Neural cell (in vitro differentiated cells): ENCODE measurements at regions not wholly inside any gene's neighbourhood (a gene's known extent, or its start where the extent isn't known, plus 50 kb on each side); places are given as distances from the start of the nearest gene placed in this dataset.
"Not testable (repeated sequence)": the region's sequence is repeated elsewhere in the genome, so short reads cannot be mapped to it uniquely, and the experiment has no call there.

Experiments used
- H2AFZ ChIP-seq: fragments of 200-600, 300-800 bp; sonication (generic), shearing (Covaris generic); 2 replicates; pipeline ENCODE4 v1.6.0; 2014; ENCODE audit warnings: low read depth, mild to moderate bottlenecking, antibody characterized with exemption, low read length, moderate library complexity
- H3F3A ChIP-seq: fragments of 200-600 bp; shearing (Covaris generic); 2 replicates; pipeline ENCODE4 v1.6.1; 2016; ENCODE audit warnings: mild to moderate bottlenecking, moderate library complexity, mixed read lengths, antibody characterized with exemption, low read length; ENCODE audit not compliant: insufficient read depth, poor library complexity, severe bottlenecking
- H3K27ac ChIP-seq: fragments of 200-600, 300-800 bp; sonication (generic), shearing (Covaris generic); 2 replicates; pipeline ENCODE4 v1.5.1; 2014; ENCODE audit warnings: mild to moderate bottlenecking, low read length, moderate library complexity
- H3K27me3 ChIP-seq: fragments of 300-800, 200-600 bp; sonication (generic), shearing (Covaris generic); 2 replicates; pipeline ENCODE4 v1.6.0; 2014; ENCODE audit warnings: mild to moderate bottlenecking, low read depth, low read length, moderate library complexity; ENCODE audit not compliant: insufficient read depth
- H3K36me3 ChIP-seq: fragments of 300-800, 200-600 bp; sonication (generic), shearing (Covaris generic); 2 replicates; pipeline ENCODE4 v1.5.1; 2014; ENCODE audit warnings: mild to moderate bottlenecking, antibody characterized with exemption, low read length, moderate library complexity; ENCODE audit not compliant: insufficient read depth
- H3K4me2 ChIP-seq: fragments of 300-800, 200-600 bp; sonication (generic), shearing (Covaris generic); 2 replicates; pipeline ENCODE4 v1.6.0; 2014; ENCODE audit warnings: mild to moderate bottlenecking, low read length
- H3K4me3 ChIP-seq: fragments of 300-800, 200-600 bp; sonication (generic), shearing (Covaris generic); 2 replicates; pipeline ENCODE4 v1.5.1; 2014; ENCODE audit warnings: mild to moderate bottlenecking, low read length, moderate library complexity
- H3K79me2 ChIP-seq: fragments of 200-600 bp; shearing (Covaris generic); replicated peaks from 2 replicates; pipeline ENCODE4 v1.6.0; 2014; ENCODE audit warnings: mild to moderate bottlenecking, low read length, moderate library complexity; ENCODE audit not compliant: insufficient read depth
- H3K9ac ChIP-seq: fragments of 300-800, 200-600 bp; sonication (generic), shearing (Covaris generic); 2 replicates; pipeline ENCODE4 v1.6.1; 2016; ENCODE audit warnings: mild to moderate bottlenecking, low read length, mixed read lengths
- H3K9me2 ChIP-seq: fragments of 200-600 bp; shearing (Covaris generic); 2 replicates; pipeline ENCODE4 v1.6.1; 2016; ENCODE audit warnings: mild to moderate bottlenecking, low read length, mixed read lengths; ENCODE audit not compliant: insufficient read depth
- H3K9me3 ChIP-seq: fragments of 200-600, 300-800 bp; sonication (generic), shearing (Covaris generic); 2 replicates; pipeline ENCODE4 v1.6.1; 2016; ENCODE audit warnings: mild to moderate bottlenecking, mixed run types, low read length, moderate library complexity, mixed read lengths
- H4K20me1 ChIP-seq: fragments of 200-600 bp; shearing (Covaris generic); 2 replicates; pipeline ENCODE4 v1.6.1; 2016; ENCODE audit warnings: mild to moderate bottlenecking, mixed run types; ENCODE audit not compliant: insufficient read depth
- EP300 ChIP-seq: fragments of 450-650 bp; conservative IDR thresholded peaks from 2 replicates; pipeline ENCODE4 v1.6.1; 2014; ENCODE audit warnings: antibody characterized with exemption, mild to moderate bottlenecking, moderate library complexity; ENCODE audit not compliant: poor library complexity, severe bottlenecking
- EZH2 ChIP-seq: fragments of 200-600, 300-800 bp; shearing (Covaris generic), sonication (generic); IDR thresholded peaks from 2 replicates; pipeline ENCODE4 v1.6.1; 2014; ENCODE audit warnings: antibody characterized with exemption, low read length, borderline replicate concordance, mild to moderate bottlenecking; ENCODE audit not compliant: insufficient read depth, poor library complexity, severe bottlenecking
- MXI1 ChIP-seq: fragments of 450-650 bp; conservative IDR thresholded peaks from 2 replicates; pipeline ENCODE4 v1.6.1; 2014; ENCODE audit warnings: antibody characterized with exemption, mild to moderate bottlenecking; ENCODE audit not compliant: poor library complexity, severe bottlenecking
- POLR2AphosphoS5 ChIP-seq: IDR thresholded peaks from 2 replicates; pipeline ENCODE4 v1.6.1; 2012
- RAD21 ChIP-seq: fragments of 450-650 bp; conservative IDR thresholded peaks from 2 replicates; pipeline ENCODE4 v1.6.1; 2014; ENCODE audit warnings: antibody characterized with exemption, mild to moderate bottlenecking, moderate library complexity
- SMC3 ChIP-seq: fragments of 450-650 bp; conservative IDR thresholded peaks from 2 replicates; pipeline ENCODE4 v1.6.1; 2014; ENCODE audit warnings: antibody characterized with exemption, mild to moderate bottlenecking, moderate library complexity; ENCODE audit not compliant: poor library complexity
- TAF1 ChIP-seq: IDR thresholded peaks from 2 replicates; pipeline ENCODE4 v1.6.1; 2012; ENCODE audit warnings: low read depth
- TF ChIP-seq, protein P1 (sequence below): IDR thresholded peaks from 2 replicates; pipeline ENCODE4 v1.6.1; 2012; ENCODE audit warnings: borderline replicate concordance
- TF ChIP-seq, protein P2 (sequence below): fragments of 450-650 bp; IDR thresholded peaks from 2 replicates; pipeline ENCODE4 v1.5.1; 2014; ENCODE audit warnings: antibody characterized with exemption, mild to moderate bottlenecking, moderate library complexity; ENCODE audit not compliant: poor library complexity, severe bottlenecking

DNA sequence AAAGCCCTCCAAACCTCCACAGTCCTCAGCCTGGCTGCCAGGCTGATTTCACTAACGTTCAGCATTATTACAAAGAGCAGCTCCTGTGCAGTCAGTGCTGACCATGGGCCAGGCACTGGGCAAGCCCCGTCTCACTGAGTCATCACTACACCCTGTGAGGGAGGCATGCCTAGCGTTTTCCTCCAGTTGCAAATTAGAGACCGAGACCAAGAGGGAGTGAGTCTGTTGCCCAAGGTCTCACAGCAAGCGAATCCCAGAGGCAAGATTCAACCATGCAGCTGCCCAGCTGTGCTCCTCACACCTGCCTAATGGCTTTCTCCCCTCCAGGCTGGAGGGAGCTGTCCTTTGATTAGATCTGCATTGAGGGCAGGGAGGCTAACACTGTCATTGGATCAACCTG lies 229.3 kb upstream of the LHX5 start:
- Histone ChIP-seq H3K9me2 (no peaks in the 10 kb centered on the region), H3K27me3 (no peaks in the 10 kb centered on the region), H3K4me3 (no peak overlapping the region), H3K36me3 (no peaks in the 10 kb centered on the region), H3K4me2 (no peak overlapping the region), H3K27ac (no peak overlapping the region), H3K9me3 (no peaks in the 10 kb centered on the region), H3K79me2 (no peaks in the 10 kb centered on the region), H2AFZ (no peak overlapping the region), H3F3A (no peaks in the 10 kb centered on the region), H4K20me1 (no peaks in the 10 kb centered on the region), H3K9ac (no peak overlapping the region)
- no peak for TF ChIP-seq SMC3
- TF ChIP-seq, protein P1, sequence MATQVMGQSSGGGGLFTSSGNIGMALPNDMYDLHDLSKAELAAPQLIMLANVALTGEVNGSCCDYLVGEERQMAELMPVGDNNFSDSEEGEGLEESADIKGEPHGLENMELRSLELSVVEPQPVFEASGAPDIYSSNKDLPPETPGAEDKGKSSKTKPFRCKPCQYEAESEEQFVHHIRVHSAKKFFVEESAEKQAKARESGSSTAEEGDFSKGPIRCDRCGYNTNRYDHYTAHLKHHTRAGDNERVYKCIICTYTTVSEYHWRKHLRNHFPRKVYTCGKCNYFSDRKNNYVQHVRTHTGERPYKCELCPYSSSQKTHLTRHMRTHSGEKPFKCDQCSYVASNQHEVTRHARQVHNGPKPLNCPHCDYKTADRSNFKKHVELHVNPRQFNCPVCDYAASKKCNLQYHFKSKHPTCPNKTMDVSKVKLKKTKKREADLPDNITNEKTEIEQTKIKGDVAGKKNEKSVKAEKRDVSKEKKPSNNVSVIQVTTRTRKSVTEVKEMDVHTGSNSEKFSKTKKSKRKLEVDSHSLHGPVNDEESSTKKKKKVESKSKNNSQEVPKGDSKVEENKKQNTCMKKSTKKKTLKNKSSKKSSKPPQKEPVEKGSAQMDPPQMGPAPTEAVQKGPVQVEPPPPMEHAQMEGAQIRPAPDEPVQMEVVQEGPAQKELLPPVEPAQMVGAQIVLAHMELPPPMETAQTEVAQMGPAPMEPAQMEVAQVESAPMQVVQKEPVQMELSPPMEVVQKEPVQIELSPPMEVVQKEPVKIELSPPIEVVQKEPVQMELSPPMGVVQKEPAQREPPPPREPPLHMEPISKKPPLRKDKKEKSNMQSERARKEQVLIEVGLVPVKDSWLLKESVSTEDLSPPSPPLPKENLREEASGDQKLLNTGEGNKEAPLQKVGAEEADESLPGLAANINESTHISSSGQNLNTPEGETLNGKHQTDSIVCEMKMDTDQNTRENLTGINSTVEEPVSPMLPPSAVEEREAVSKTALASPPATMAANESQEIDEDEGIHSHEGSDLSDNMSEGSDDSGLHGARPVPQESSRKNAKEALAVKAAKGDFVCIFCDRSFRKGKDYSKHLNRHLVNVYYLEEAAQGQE = no peak
- TF ChIP-seq, protein P2, sequence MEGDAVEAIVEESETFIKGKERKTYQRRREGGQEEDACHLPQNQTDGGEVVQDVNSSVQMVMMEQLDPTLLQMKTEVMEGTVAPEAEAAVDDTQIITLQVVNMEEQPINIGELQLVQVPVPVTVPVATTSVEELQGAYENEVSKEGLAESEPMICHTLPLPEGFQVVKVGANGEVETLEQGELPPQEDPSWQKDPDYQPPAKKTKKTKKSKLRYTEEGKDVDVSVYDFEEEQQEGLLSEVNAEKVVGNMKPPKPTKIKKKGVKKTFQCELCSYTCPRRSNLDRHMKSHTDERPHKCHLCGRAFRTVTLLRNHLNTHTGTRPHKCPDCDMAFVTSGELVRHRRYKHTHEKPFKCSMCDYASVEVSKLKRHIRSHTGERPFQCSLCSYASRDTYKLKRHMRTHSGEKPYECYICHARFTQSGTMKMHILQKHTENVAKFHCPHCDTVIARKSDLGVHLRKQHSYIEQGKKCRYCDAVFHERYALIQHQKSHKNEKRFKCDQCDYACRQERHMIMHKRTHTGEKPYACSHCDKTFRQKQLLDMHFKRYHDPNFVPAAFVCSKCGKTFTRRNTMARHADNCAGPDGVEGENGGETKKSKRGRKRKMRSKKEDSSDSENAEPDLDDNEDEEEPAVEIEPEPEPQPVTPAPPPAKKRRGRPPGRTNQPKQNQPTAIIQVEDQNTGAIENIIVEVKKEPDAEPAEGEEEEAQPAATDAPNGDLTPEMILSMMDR = no peak
- no peak for TF ChIP-seq EZH2
- no peak for TF ChIP-seq POLR2AphosphoS5

DNA sequence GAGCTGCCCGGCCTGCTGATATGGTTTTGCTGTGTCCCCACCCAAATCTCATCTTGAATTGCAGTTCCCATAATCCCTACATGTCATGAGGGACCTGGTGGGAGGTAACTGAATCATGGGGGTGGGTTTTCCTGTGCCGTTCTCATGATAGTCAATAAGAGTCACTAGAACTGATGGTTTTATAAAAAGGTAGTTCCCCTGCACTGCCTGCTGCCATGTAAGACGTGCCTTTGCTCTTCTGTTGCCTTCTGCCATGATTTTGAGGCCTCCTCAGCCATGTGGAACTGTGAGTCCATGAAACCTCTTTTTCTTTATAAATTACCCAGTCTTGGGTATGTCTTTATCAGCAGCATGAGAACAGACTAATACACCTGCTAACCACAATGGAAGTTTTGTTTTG lies 228.3 kb upstream of the LHX5 start:
- H3K9me2 ChIP-seq, H3F3A ChIP-seq, H4K20me1 ChIP-seq, H3K79me2 ChIP-seq, H3K9ac ChIP-seq, H3K36me3 ChIP-seq, H3K27me3 ChIP-seq, H3K9me3 ChIP-seq, H3K4me3 ChIP-seq, H2AFZ ChIP-seq, H3K4me2 ChIP-seq, H3K27ac ChIP-seq: not testable (repeated sequence)

DNA sequence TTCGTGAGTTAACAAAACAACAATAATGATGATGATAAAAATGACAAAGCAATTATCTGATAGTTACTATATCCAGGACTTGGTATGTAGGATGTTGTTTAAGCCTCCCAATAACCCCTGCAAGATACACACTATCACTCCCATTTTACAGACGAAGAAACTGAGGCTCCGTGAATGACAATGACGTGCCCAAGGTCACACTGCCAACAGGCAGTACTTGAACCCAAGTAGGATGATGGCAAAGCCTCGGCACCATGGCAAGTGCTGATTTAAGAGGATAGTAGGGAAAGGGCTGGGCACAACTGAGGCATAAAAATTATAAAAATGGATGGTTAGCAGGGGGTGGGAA lies 226.8 kb upstream of the LHX5 start:
- H3K4me3 ChIP-seq = no peak overlapping the region
- H4K20me1 ChIP-seq = no peaks in the 10 kb centered on the region
- no peak overlapping the region for H3K4me2 ChIP-seq
- H3K79me2 ChIP-seq = no peaks in the 10 kb centered on the region
- no peak overlapping the region for H3K27ac ChIP-seq
- H3F3A ChIP-seq = no peaks in the 10 kb centered on the region
- H3K27me3 ChIP-seq = no peaks in the 10 kb centered on the region
- no peaks in the 10 kb centered on the region for H3K9me3 ChIP-seq
- H2AFZ ChIP-seq = no peak overlapping the region
- H3K9ac ChIP-seq = no peak overlapping the region
- H3K36me3 ChIP-seq = no peaks in the 10 kb centered on the region
- H3K9me2 ChIP-seq = no peaks in the 10 kb centered on the region
- TF ChIP-seq RAD21 = no peak
- TF ChIP-seq POLR2AphosphoS5 = no peak
- TF ChIP-seq, protein P1 = no peak
- no peak for TF ChIP-seq TAF1
- no peak for TF ChIP-seq MXI1
- TF ChIP-seq EP300 = no peak
- no peak for TF ChIP-seq SMC3
- TF ChIP-seq, protein P2 = no peak
- no peak for TF ChIP-seq EZH2
